Osteoblast (primary cell): ENCODE measurements at regions not wholly inside any gene's neighbourhood (a gene's known extent, or its start where the extent isn't known, plus 50 kb on each side); places are given as distances from the start of the nearest gene placed in this dataset.

ENCODE experiments used
- DNase-seq: peaks from one replicate; pipeline ENCODE4 v3.0.0; 2011; ENCODE audit warnings: low spot score, mixed read lengths; ENCODE audit not compliant: insufficient read length; ENCODE audit errors: missing footprints
- H2AFZ ChIP-seq: 2 replicates; pipeline ENCODE4 v1.6.0; 2011; ENCODE audit warnings: mild to moderate bottlenecking, low read length
- H3K27ac ChIP-seq: 2 replicates; pipeline ENCODE4 v1.5.1; 2011; ENCODE audit warnings: mild to moderate bottlenecking, low read depth, low read length, moderate library complexity
- H3K27me3 ChIP-seq: 2 replicates; pipeline ENCODE4 v1.6.0; 2012; ENCODE audit warnings: mild to moderate bottlenecking, control low read depth, inconsistent platforms, low read length, moderate library complexity; ENCODE audit not compliant: insufficient read depth
- H3K36me3 ChIP-seq: 2 replicates; pipeline ENCODE4 v1.5.1; 2011; ENCODE audit warnings: mild to moderate bottlenecking, low read length, control low read depth, moderate library complexity; ENCODE audit not compliant: insufficient read depth
- H3K4me1 ChIP-seq: 2 replicates; pipeline ENCODE4 v1.5.1; 2011; ENCODE audit warnings: mild to moderate bottlenecking, low read length, control low read depth, moderate library complexity; ENCODE audit not compliant: insufficient read depth
- H3K4me2 ChIP-seq: 2 replicates; pipeline ENCODE4 v1.6.0; 2011; ENCODE audit warnings: mild to moderate bottlenecking, low read length; ENCODE audit not compliant: insufficient read depth
- H3K4me3 ChIP-seq: fragments of 200-600 bp; sonication (generic); 3 replicates; pipeline ENCODE4 v1.5.1; 2012; ENCODE audit warnings: mild to moderate bottlenecking, low read length, inconsistent platforms; ENCODE audit not compliant: insufficient read depth
- H3K79me2 ChIP-seq: 2 replicates; pipeline ENCODE4 v1.6.0; 2012; ENCODE audit warnings: mild to moderate bottlenecking, low read length, control low read depth, inconsistent platforms; ENCODE audit not compliant: insufficient read depth
- H3K9me3 ChIP-seq: 2 replicates; pipeline ENCODE4 v1.5.1; 2011; ENCODE audit warnings: low read depth, low read length, control low read depth
- H4K20me1 ChIP-seq: 2 replicates; pipeline ENCODE4 v1.6.0; 2012; ENCODE audit warnings: mild to moderate bottlenecking, low read length, control low read depth; ENCODE audit not compliant: insufficient read depth
- CTCF ChIP-seq: IDR thresholded peaks from 2 replicates; pipeline ENCODE4 v1.5.1; 2011; ENCODE audit warnings: mild to moderate bottlenecking, low read depth, low read length, moderate library complexity; ENCODE audit errors: extremely low read depth

GRCh38 chr12:58142991-58143390 lies 201.6 kb downstream of the ATP23 start:
- Histone ChIP-seq H3K36me3 (no peaks in the 10 kb centered on the region), H3K79me2 (no peaks in the 10 kb centered on the region), H2AFZ (no peak overlapping the region), H4K20me1 (no peaks in the 10 kb centered on the region), H3K9me3 (no peaks in the 10 kb centered on the region), H3K27me3 (no peaks in the 10 kb centered on the region), H3K27ac (no peak overlapping the region), H3K4me1 (no peaks in the 10 kb centered on the region), H3K4me3 (no peak overlapping the region), H3K4me2 (no peak overlapping the region)
- TF ChIP-seq CTCF, result no peak
- no peak for DNase-seq

- Histone ChIP-seq H3K27ac (no peak overlapping the region), H3K4me2 (no peak overlapping the region), H2AFZ (no peak overlapping the region), H3K9me3 (no peaks in the 10 kb centered on the region), H3K79me2 (no peaks in the 10 kb centered on the region), H3K27me3 (no peaks in the 10 kb centered on the region), H3K4me3 (no peak overlapping the region), H3K4me1 (no peaks in the 10 kb centered on the region), H3K36me3 (no peaks in the 10 kb centered on the region), H4K20me1 (no peaks in the 10 kb centered on the region)
- no peak for DNase-seq
- TF ChIP-seq CTCF, result no peak
Observed at GRCh38 chr12:58143498-58143995, 202.2 kb downstream of the ATP23 start.

GRCh38 chr12:58148405-58148804 lies 207.0 kb downstream of the ATP23 start:
- no peaks in the 10 kb centered on the region for H3K79me2 ChIP-seq
- no peaks in the 10 kb centered on the region for H3K36me3 ChIP-seq
- no peaks in the 10 kb centered on the region for H3K9me3 ChIP-seq
- no peak overlapping the region for H2AFZ ChIP-seq
- no peak for DNase-seq
- H3K27ac ChIP-seq, result no peak overlapping the region
- H4K20me1 ChIP-seq, result no peaks in the 10 kb centered on the region
- H3K4me2 ChIP-seq, result no peak overlapping the region
- no peaks in the 10 kb centered on the region for H3K4me1 ChIP-seq
- H3K27me3 ChIP-seq, result no peaks in the 10 kb centered on the region
- H3K4me3 ChIP-seq, result no peak overlapping the region
- TF ChIP-seq CTCF, result no peak

GRCh38 chr12:58148976-58149375 lies 207.6 kb downstream of the ATP23 start:
- no peaks in the 10 kb centered on the region for H4K20me1 ChIP-seq
- no peak overlapping the region for H3K27ac ChIP-seq
- no peak overlapping the region for H2AFZ ChIP-seq
- no peaks in the 10 kb centered on the region for H3K27me3 ChIP-seq
- no peak for TF ChIP-seq CTCF
- H3K4me1 ChIP-seq, result no peaks in the 10 kb centered on the region
- no peak for DNase-seq
- H3K79me2 ChIP-seq, result no peaks in the 10 kb centered on the region
- H3K36me3 ChIP-seq, result no peaks in the 10 kb centered on the region
- H3K4me3 ChIP-seq, result no peak overlapping the region
- no peaks in the 10 kb centered on the region for H3K9me3 ChIP-seq
- H3K4me2 ChIP-seq, result no peak overlapping the region
